Kidney (tissue), 13 donors: ENCODE measurements at regions not wholly inside any gene's neighbourhood (a gene's known extent, or its start where the extent isn't known, plus 50 kb on each side); places are given as distances from the start of the nearest gene placed in this dataset.

Experiments used
- DNase-seq, 5 donors: peaks; one replicate each; pipeline ENCODE4 v3.0.0-alpha.2; 2013 to 2020
- FAIRE-seq: peaks from 2 replicates; lab custom pipeline; 2012; peaks lifted over from hg19 to GRCh38; lab: Jason Lieb, UNC
- H3K27ac ChIP-seq, 2 donors: one replicate each; pipeline ENCODE4 v1.7.0; 2013; ENCODE audit warnings: low read depth in 2 of 2, low read length in 2 of 2, inconsistent platforms in 1 of 2
- H3K27me3 ChIP-seq: one replicate; pipeline ENCODE4 v1.7.1; 2013; ENCODE audit warnings: low read length, inconsistent platforms; ENCODE audit not compliant: control insufficient read depth, insufficient read depth
- H3K36me3 ChIP-seq, 3 donors: one replicate each; pipeline versions ENCODE4 v1.7.0 to v1.7.1; 2013; ENCODE audit warnings: low read length in 3 of 3, control low read depth in 1 of 3, inconsistent platforms in 1 of 3; ENCODE audit not compliant: insufficient read depth in 3 of 3, control insufficient read depth in 2 of 3
- H3K4me1 ChIP-seq, 3 donors: one replicate each; pipeline versions ENCODE4 v1.7.0 to v1.7.1; 2013; ENCODE audit warnings: low read length in 3 of 3, inconsistent platforms in 1 of 3, low read depth in 1 of 3; ENCODE audit not compliant: control insufficient read depth in 2 of 3, insufficient read depth in 2 of 3
- H3K4me3 ChIP-seq, 3 donors: one replicate each; pipeline versions ENCODE4 v1.7.0 to v1.8.1; 2013; ENCODE audit warnings: low read length in 3 of 3, control low read depth in 1 of 3, inconsistent platforms in 1 of 3
- H3K9ac ChIP-seq, 3 donors: one replicate each; pipeline versions ENCODE4 v1.7.0 to v1.7.1; 2013; ENCODE audit warnings: low read length in 3 of 3, control low read depth in 1 of 3, inconsistent platforms in 1 of 3
- H3K9me3 ChIP-seq, 3 donors: one replicate each; pipeline versions ENCODE4 v1.7.0 to v1.7.1; 2013; ENCODE audit warnings: low read length in 3 of 3, control low read depth in 1 of 3, inconsistent platforms in 1 of 3; ENCODE audit not compliant: control insufficient read depth in 2 of 3, insufficient read depth in 1 of 3
- CTCF ChIP-seq: IDR thresholded peaks from 3 replicates; pipeline ENCODE4 v1.5.1; 2012; ENCODE audit warnings: mild to moderate bottlenecking, moderate library complexity, borderline replicate concordance; ENCODE audit not compliant: insufficient read depth; ENCODE audit errors: extremely low read depth
- intact Hi-C: fragments of 100-400 bp; cut with DNase I; formaldehyde crosslinking; loops from one replicate; pipeline ENCODE4 v1.11.1; 2022
- donor health status: control.
- donor health status: control.
- donor health status: control.
- donor health status: control.
- donor health status: control.
- donor health status: DM: yes; HTN: yes; CAD: no.
- donor health status: Normal renal cell carcinoma (clear cell type).

GRCh38 chr5:117435203-117435602, 860.6 kb upstream of the SEMA6A start:
- intact Hi-C loops: no loop called here
- Histone ChIP-seq H3K4me3 (no peak overlapping the region), H3K9ac (no peak overlapping the region), H3K36me3 (no peaks in the 10 kb centered on the region), H3K27ac (no peak overlapping the region), H3K27me3 (no peaks in the 10 kb centered on the region), H3K9me3 (no peaks in the 10 kb centered on the region), H3K4me1 (no peaks in the 10 kb centered on the region)
- FAIRE-seq (no peak), DNase-seq (no peak)
- TF ChIP-seq CTCF: no peak

- Histone ChIP-seq H3K36me3 (no peaks in the 10 kb centered on the region), H3K4me3 (no peak overlapping the region), H3K27me3 (no peaks in the 10 kb centered on the region), H3K4me1 (no peaks in the 10 kb centered on the region), H3K9ac (no peak overlapping the region), H3K27ac (no peak overlapping the region), H3K9me3 (no peaks in the 10 kb centered on the region)
- intact Hi-C loops: no loop called here
- TF ChIP-seq CTCF: no peak
- DNase-seq: no peak
- no peak for FAIRE-seq
Measured at GRCh38 chr5:117434254-117434653, 859.6 kb upstream of the SEMA6A start.

- Histone ChIP-seq H3K27ac (no peak overlapping the region), H3K4me1 (no peaks in the 10 kb centered on the region), H3K9ac (no peak overlapping the region), H3K27me3 (no peaks in the 10 kb centered on the region), H3K9me3 (no peaks in the 10 kb centered on the region), H3K36me3 (no peaks in the 10 kb centered on the region), H3K4me3 (no peak overlapping the region)
- DNase-seq (no peak), FAIRE-seq (no peak)
- intact Hi-C loops: no loop called here
- no peak for TF ChIP-seq CTCF
Measured at GRCh38 chr5:117433818-117434217, 859.2 kb upstream of the SEMA6A start.

GRCh38 chr5:117431091-117431490, 856.5 kb upstream of the SEMA6A start:
- Histone ChIP-seq H3K27ac (no peak overlapping the region), H3K36me3 (no peaks in the 10 kb centered on the region), H3K4me1 (no peaks in the 10 kb centered on the region), H3K27me3 (no peaks in the 10 kb centered on the region), H3K9me3 (no peaks in the 10 kb centered on the region), H3K9ac (no peak overlapping the region), H3K4me3 (no peak overlapping the region)
- TF ChIP-seq CTCF: no peak
- intact Hi-C loops: no loop called here
- DNase-seq: no peak
- FAIRE-seq: no peak
